H1 (cell line): ENCODE measurements at regions not wholly inside any gene's neighbourhood (a gene's known extent, or its start where the extent isn't known, plus 50 kb on each side); places are given as distances from the start of the nearest gene placed in this dataset.

Experiments used
- CBX5 ChIP-seq: fragments of 300-800, 300-1000 bp; sonication (generic); IDR thresholded peaks from 2 replicates; pipeline ENCODE4 v1.7.1; 2016; ENCODE audit warnings: antibody characterized with exemption, low read length, low read depth
- SAP30 ChIP-seq: fragments of 300-600 bp; sonication (generic); IDR thresholded peaks from 2 replicates; pipeline ENCODE4 v1.7.1; 2012; ENCODE audit warnings: low read length, moderate library complexity, mild to moderate bottlenecking, inconsistent platforms; ENCODE audit not compliant: insufficient read depth, insufficient replicate concordance
- TF ChIP-seq, protein P1 (sequence below): fragments of 300-600 bp; sonication (generic); IDR thresholded peaks from 2 replicates; pipeline ENCODE4 v1.7.1; 2012; ENCODE audit warnings: low read length, moderate library complexity, mild to moderate bottlenecking, inconsistent platforms; ENCODE audit not compliant: insufficient replicate concordance

DNA sequence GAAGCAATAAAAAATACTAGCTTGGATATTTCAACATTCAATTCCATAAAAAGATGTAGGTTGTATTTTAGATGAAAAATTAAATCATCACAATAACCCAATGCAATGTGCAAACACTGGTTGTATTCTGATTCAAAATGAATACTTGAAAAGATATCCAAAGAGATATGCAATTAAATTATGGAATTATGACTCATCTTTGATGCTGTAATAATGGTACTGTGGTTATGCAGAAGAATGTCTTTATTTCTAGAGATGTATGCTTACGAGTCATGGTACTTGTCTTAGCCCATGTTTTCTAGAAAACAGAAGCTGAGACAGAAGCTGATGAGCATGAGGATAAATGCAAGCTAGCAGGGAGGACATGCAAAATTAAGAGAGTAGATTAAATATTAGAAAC lies 1941.4 kb upstream of the NUDT12 start (continued):
- TF ChIP-seq, protein P1, sequence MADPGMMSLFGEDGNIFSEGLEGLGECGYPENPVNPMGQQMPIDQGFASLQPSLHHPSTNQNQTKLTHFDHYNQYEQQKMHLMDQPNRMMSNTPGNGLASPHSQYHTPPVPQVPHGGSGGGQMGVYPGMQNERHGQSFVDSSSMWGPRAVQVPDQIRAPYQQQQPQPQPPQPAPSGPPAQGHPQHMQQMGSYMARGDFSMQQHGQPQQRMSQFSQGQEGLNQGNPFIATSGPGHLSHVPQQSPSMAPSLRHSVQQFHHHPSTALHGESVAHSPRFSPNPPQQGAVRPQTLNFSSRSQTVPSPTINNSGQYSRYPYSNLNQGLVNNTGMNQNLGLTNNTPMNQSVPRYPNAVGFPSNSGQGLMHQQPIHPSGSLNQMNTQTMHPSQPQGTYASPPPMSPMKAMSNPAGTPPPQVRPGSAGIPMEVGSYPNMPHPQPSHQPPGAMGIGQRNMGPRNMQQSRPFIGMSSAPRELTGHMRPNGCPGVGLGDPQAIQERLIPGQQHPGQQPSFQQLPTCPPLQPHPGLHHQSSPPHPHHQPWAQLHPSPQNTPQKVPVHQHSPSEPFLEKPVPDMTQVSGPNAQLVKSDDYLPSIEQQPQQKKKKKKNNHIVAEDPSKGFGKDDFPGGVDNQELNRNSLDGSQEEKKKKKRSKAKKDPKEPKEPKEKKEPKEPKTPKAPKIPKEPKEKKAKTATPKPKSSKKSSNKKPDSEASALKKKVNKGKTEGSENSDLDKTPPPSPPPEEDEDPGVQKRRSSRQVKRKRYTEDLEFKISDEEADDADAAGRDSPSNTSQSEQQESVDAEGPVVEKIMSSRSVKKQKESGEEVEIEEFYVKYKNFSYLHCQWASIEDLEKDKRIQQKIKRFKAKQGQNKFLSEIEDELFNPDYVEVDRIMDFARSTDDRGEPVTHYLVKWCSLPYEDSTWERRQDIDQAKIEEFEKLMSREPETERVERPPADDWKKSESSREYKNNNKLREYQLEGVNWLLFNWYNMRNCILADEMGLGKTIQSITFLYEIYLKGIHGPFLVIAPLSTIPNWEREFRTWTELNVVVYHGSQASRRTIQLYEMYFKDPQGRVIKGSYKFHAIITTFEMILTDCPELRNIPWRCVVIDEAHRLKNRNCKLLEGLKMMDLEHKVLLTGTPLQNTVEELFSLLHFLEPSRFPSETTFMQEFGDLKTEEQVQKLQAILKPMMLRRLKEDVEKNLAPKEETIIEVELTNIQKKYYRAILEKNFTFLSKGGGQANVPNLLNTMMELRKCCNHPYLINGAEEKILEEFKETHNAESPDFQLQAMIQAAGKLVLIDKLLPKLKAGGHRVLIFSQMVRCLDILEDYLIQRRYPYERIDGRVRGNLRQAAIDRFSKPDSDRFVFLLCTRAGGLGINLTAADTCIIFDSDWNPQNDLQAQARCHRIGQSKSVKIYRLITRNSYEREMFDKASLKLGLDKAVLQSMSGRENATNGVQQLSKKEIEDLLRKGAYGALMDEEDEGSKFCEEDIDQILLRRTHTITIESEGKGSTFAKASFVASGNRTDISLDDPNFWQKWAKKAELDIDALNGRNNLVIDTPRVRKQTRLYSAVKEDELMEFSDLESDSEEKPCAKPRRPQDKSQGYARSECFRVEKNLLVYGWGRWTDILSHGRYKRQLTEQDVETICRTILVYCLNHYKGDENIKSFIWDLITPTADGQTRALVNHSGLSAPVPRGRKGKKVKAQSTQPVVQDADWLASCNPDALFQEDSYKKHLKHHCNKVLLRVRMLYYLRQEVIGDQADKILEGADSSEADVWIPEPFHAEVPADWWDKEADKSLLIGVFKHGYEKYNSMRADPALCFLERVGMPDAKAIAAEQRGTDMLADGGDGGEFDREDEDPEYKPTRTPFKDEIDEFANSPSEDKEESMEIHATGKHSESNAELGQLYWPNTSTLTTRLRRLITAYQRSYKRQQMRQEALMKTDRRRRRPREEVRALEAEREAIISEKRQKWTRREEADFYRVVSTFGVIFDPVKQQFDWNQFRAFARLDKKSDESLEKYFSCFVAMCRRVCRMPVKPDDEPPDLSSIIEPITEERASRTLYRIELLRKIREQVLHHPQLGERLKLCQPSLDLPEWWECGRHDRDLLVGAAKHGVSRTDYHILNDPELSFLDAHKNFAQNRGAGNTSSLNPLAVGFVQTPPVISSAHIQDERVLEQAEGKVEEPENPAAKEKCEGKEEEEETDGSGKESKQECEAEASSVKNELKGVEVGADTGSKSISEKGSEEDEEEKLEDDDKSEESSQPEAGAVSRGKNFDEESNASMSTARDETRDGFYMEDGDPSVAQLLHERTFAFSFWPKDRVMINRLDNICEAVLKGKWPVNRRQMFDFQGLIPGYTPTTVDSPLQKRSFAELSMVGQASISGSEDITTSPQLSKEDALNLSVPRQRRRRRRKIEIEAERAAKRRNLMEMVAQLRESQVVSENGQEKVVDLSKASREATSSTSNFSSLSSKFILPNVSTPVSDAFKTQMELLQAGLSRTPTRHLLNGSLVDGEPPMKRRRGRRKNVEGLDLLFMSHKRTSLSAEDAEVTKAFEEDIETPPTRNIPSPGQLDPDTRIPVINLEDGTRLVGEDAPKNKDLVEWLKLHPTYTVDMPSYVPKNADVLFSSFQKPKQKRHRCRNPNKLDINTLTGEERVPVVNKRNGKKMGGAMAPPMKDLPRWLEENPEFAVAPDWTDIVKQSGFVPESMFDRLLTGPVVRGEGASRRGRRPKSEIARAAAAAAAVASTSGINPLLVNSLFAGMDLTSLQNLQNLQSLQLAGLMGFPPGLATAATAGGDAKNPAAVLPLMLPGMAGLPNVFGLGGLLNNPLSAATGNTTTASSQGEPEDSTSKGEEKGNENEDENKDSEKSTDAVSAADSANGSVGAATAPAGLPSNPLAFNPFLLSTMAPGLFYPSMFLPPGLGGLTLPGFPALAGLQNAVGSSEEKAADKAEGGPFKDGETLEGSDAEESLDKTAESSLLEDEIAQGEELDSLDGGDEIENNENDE = no peak
- TF ChIP-seq CBX5 = no peak
- TF ChIP-seq SAP30 = no peak
